GM19025 (cell line): ENCODE measurements at regions not wholly inside any gene's neighbourhood (a gene's known extent, or its start where the extent isn't known, plus 50 kb on each side); places are given as distances from the start of the nearest gene placed in this dataset.

Experiments used
- ATAC-seq: cut with Tn5 transposase; IDR thresholded peaks from one replicate; pipeline ENCODE4 v1.9.1; 2021; ENCODE audit warnings: mild to moderate bottlenecking, low read depth, moderate library complexity; ENCODE audit not compliant: unreplicated experiment

DNA sequence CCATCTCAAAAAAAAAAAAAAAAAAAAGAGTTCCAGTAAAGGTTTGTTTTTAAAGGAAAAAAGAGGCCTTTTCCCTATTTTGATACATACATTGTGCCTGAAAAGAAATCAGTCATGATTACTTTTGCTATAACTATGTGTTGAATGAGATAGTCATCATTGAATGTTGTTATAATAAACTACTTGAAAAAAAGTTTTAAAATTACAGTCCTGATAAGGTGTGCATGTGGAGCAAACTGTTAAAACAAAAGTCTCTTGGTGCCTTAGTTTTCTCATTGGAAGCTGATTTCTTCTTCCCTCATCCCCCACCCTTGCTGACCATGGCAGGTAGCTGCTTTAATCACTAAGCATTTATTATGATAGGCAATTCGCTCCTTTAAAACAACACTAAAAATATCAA, 172.3 kb upstream of the TBCA start:
- ATAC-seq = no peak

DNA sequence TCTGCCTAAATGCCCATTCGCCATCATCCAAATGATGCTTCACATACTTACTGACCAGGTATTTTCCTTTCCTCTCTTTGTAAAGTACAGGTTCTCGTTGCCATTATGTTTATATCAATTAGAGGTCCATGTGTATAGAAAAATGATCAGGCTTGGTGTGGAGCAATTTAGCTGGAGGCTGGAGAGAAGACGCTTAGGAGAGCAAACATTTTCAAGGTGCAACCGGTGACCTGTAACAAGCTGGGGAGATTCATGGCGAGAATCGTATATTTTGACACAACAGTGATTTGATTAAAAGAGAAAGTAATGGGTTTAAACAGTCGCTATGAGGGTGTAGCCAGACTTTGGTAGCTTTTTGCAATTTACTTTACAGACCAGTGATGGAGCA, 170.9 kb upstream of the TBCA start:
- ATAC-seq = no peak

DNA sequence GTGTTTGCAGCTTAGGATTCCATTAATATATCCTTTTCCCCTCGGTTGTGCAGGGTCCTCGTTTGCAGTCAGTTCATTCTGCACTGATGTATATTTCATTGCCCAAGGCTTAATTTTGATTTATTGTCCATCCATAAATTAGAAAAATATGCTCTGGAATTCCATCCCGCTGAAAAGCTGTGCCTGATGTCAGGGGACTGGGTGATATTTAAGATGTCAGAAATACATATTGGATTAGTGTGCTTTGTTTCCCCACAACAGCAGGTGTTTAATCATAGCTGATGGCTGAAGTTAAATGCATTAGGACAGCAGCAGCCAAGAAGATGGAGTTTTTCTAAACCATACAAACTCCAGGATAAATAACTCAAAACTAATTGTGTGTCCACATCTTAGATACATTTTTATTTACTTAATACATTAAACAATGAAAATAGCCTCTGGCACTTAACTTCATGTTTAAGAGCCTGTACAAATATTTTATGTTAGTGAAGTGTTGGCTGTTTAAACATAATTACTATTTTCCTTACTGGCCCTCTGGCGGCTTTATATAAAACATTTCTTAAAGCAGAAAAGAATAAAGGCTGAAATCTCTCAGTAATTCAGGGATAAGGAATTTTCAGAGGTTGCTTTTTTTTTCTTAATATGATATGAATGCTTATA, 170.4 kb upstream of the TBCA start:
- ATAC-seq = no peak

DNA sequence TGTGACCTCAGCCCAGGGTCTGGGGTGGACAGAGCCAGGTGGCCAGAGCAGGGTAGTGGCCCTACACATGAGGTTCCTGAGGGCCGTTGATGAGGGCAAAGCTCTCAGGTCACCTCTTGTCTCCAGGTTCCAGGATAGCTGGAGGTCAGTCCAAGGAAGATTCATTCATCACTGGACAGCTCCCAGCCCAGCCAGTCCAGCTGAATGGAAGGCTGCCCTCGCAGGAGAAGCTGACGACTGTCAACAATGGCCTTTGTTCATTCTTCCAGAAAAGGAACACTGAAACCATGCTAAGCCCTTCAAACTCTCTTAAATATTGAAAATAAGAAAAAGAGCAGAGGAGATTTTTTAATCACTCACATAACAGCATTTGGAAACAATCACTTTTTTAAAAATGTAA, 169.7 kb upstream of the TBCA start:
- ATAC-seq = no peak

DNA sequence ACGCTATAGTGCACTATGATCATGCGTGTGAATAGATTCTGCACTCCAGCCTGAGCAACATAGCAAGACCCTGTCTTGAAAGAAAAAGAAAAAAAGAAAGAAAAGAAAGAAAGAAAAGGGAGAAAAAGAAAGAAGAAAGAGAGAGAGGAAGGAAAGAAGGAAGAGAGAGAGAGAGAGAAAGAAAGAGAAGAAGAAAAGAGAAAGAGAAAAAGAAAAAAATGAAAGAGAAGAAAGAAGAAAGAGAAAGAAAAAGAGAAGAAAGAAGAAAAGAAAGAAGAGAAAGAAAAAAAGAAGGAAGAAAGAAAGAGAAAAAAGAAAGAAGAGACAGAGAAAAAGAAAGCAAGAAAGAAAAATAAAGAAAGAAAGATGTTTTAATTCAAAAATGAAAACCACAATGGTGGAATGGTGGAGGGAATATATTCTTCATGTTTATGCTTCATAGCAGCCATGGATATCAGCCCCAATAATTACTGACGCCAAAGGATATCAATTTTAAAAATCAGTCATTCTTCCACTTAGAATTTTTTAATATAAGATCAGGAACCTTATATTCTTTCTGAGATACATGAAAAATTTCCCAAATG, 168.7 kb upstream of the TBCA start:
- no peak for ATAC-seq

DNA sequence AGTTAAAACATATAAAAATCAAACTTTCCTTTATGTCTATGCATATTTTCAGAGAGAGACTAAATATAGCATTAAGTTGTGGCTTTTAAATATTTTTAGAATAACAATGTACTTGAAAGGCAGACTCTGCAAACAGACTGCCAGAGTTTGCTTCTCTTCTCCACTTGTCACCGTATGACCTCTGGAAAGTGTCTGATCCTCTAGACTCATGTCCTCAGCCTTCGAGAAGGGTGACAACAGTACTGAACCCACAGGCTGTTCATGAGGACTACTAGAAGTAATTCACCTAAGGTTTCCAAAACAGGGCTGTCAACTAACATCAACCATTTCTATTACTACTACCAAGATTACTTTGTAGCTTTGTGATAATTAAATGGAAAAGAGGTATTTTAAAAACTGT, 167.7 kb upstream of the TBCA start:
- no peak for ATAC-seq

DNA sequence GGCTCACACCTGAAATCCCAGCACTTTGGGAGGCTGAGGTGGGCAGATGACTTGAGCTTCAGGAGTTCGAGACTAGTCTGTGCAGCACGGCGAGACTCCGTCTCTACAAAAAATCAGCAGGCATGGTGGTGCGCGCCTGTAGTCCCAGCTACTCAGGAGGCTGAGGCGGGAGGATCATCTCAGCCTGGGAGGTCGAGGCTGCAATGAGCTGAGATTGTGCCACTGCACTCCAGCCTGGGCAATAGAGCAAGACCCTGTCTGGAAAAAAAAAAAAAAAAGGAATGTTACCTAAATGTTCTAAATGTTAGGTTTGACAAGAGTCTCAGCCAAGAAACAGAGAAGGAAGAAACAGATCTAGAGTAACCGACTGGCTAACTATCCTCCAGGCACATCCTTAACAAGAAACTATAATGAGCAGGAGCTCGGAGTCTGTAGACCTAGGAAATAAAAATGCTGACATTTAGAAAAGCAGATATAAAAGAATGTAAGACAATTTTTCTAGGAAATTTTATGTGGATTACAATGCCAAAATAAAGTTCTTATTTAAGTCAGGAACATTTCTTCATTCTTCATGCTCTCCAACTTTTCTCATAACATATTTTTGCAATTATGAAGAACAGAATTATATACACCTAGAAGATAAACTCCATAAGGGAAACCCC, 166.6 kb upstream of the TBCA start:
- no peak for ATAC-seq

DNA sequence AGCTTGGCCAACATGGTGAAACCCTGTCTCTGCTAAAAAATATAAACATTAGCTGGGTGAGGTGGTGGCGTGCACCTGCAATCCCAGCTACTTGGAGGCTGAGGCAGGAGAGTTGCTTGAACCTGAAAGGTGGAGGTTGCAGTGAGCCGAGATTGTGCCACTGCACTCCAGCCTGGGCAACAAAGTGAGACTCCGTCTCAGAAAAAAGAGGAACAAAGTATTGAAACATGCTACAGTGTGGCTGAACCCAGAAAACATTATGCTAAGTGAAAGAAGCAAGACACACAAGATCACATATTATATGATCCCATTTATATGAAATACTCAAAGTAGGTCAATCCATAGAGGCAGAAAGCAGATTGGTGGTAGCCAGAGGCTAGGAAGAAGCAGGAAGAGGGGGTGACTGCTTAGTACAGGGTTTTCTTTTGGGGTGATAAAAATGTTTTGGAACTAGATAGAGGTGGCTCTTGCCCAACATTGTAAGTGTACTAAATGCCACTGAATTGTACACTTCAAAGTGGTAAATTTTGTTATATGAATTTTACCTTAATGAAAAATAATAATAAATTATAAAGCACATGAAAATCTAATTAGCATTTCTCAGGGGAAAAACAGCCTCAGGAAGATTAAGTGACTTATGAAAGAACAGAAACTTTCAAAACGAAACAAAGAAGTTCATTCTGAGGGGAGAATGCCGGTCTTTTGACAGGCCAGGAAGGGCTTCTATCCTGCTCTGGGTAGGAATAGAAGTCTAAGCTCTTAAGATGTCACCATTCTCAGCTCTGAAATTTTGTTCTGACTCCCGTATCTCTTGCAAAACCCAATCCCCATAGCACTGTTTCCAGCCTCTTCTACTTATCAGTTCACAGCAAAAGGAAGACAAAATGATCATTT, 161.1 kb upstream of the TBCA start:
- ATAC-seq = peak; percentile 70

DNA sequence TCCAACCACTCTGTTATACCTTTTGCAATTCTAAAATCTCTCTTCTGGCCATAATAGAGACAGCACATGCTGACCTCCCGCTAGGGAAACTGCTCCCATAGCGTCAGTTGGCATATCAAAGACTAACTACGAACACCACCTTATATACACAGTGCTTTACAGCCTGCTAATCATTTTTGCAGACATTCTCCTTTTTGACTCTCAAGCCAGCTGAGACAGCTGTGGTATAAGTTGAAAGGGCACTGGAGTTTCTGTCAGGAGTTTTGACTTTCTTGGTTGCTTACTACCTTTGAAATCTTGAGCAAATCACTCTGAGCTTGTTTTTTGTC, 160.2 kb upstream of the TBCA start:
- peak; percentile 12 for ATAC-seq

DNA sequence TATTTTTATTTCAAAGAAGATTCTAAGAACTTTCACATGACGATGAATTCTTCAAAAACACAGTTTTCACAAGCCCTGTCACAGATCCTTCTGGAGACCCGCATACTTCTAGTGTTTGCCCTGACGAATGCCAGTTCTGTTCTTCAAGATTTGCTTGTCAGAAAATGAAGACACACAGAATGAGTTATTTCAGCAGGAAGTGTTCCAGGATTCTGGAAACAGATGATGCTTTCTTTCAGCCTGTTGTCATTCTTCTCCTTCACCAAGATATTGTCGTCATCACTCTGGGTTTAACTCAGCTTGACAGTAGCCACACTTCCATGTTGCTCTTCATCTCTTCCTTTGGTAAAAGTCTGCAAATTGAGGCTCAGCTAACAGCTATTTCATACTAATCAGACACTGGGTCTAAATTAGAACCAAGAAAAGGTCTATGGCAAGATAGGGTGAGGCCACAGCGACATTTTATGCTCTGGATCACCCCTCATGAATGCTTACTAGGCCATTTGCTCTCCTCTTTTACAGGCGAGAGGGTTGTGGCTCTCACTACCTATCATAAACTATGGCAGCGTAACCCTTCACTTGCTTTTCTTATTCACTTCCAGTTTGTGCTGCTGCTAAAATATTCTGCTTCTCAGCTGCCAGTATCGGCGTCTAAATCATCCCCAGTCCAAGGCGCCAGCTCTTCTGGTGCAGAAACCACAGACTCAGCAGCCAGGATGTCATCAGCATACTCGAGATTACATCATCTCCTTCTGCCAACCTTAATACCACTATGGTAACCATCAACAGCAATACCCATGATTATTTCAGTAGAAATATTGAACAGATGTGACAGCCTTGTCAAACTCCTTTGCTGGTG, 159.6 kb upstream of the TBCA start:
- ATAC-seq = peak; percentile 55

DNA sequence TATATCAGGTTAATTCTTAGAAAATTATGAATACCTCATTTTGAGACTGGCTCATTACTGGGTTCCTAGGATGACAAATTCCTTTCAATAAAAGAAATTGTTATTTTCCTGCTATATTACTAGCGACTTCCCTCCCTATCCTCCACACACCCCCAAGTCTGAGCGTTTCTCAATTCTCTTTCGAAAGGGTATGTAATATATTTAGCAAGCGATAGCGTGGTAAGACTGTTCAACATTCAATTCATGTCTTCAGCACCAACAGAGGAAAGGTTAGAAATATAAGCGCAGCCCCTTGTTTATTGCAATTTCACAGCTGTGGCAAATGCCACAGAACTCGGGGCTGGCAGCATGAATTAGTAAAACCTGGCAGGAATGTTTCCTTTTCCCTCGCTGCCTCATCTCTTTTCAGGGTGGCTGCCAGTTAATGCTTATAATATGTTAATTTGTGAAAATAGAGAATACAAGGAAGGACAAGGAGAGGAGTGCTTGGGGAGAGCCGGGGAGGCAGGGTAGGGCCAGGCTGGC, 152.7 kb upstream of the TBCA start:
- no peak for ATAC-seq

DNA sequence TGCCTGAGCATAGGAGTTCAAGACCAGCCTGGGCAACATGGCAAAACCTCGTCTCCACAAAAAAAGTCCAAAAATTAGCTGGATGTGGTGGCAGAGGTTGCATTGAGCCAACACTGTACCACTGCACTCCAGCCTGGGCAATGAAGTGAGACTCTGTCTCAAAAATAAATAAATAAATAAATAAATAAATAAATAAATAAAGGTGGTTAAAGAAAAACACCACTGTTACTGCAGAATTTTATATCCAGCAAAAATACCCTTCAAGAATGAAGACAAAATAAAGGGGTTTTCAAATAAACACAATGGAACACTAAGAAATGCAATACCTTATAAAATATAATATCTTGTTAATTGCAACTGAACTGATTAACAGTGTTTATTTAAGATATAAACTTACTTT, 150.2 kb upstream of the TBCA start:
- no peak for ATAC-seq

DNA sequence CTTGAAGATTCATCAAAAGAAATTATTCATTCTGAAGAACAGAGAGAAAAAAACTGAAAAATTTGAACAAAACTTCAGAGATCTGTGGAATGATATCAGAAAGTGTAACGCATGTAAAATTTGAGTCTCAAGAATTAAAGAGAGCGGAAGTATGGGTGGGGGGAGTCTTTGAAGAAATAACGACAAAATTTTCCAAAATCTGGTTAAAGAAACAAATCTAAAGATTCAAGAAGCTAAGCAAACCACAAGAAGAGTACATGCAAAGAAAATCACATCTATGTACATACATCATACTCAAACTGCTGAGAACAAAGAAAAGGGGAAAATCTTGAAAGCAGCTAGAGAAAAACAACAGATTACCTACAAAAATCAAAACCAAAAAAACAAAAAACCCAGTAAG, 149.4 kb upstream of the TBCA start:
- no peak for ATAC-seq

DNA sequence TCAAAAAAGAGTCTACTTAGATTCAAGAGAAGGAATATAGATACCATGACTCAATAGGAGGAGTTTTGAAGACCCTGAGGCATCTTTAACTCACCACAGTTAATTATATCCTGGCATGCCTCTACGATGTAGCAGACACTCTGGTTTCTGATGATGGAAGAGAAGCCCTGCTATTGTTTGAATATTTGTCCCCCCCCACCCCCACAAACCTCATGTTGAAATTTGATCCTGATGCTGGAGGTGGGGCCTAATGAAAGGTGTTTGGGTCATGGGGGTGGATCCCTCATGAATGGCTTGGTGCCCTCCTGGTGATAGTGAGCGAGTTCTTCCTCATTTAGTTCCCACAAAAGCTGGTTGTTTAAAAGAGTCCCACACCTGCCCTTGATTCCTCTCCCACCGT, 147.9 kb upstream of the TBCA start:
- no peak for ATAC-seq

DNA sequence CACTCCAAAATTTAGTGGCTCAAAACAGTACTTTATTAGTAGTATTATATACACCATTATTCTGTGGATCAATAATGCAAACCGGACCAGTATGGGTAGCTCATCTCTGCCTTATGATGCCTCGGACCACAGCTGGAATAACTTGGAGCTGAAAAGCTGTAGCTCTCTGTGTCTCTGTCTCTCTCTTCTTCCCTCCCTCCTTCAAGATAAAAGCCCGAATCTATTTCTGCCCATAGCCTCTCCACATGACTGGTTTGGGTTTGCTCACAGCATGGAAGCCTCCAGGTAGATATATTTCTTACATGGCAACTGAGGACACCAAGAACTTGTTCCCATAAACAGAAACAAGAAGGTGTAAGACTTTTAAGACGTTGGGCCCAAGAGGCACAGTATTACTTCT, 147.5 kb upstream of the TBCA start:
- ATAC-seq = no peak

DNA sequence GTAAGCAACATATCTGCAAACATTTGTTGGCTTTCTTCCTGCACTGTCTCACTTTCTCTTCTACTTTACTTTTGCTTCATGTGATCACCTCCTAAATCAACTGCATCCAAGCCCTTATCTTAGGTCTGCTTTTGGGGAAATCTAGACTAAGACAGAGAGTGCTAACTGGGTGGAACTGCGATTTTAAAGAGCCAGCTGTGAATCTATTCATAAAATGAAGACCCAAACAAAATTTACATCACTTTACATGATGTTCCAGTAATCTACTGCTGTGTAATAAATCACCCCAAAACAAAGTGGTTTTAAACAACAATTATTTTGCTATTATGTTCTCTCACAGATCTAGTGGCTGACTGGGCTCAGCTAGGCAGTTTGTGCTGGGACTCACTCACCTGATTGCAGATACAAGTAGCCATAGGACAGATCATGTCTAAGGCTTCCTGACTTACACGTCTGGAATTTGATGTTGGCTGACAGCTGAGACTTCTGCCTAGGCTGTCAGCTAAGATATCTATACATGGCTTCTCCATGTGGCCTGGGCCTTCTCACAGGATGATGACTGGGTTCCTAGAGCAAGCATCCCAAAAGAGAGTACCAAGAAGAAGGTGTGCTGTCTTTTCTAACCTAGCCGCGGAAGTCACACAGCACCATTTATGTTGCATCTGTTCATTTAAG, 145.1 kb upstream of the TBCA start:
- ATAC-seq = no peak

DNA sequence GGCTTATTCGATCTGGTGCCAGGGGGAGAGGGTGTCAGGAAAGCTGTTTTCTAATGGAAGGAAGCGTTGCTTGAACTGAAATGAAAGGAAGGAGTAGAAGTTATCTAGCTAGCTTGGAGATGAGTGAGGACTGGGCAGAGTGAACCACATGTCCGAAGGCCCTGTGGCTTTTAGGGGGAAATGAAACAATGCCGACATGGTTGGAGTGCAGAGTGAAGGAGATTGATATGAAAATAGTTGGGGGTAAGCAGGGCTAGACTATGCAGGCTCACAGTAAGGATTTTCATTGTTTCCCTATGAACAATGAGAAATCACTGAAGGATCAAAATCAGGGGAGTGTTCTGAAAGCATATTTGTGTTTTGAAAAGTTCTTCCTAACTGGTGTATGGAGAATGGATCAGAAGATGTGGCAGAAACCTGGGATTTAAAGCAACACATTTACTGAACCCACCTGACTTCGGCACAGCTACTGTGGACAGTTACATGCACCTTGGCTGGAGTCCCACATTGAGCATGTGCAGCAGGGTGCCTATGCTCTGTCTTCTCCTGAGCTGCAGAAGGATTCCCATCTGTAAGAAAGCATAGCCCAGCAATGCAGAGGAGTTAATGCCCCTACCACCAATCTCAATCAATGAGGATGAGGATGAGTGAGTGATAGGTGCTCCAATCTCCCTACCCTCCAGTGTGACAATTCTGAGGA, 144.4 kb upstream of the TBCA start:
- no peak for ATAC-seq

DNA sequence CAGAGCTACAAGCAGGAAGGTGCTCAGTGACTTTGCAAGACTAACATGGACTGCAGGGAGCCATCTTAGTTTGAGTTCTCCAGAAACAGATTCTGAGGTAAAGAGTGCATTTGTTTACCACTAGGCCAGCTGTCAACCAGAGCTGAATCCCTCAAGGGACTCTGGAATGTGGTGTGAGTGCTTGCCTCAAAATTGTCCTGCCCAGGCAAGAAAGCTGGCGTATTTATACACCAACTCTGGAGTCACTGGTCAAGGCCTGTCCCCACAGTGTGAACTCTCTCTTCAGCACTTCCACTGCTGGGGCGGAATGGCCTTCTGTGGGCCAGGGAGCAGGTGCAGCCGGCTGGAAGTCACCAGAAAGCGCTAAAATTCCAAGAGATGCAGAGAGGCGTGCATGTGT, 139.2 kb upstream of the TBCA start:
- ATAC-seq = no peak

DNA sequence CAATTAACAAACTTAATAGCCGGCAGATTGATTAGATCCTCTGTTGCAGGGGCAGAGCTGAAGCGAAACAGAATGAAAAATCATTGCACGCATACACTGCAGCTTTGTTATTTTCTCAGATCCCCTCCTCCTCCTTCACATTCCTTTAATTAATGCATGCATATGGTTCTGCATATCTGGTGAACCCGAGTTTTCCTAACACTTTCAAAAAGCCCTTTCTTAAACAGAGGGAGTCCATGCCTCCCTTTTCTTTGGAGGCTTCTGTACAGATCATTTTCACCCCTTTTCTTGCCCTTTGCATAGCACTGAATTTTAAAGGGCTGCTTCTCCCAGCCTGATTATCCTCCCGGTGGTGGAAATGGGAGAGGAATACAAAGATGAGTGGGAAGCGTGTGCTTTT, 136.6 kb upstream of the TBCA start:
- no peak for ATAC-seq
